Neural cell (in vitro differentiated cells): ENCODE measurements at regions not wholly inside any gene's neighbourhood (a gene's known extent, or its start where the extent isn't known, plus 50 kb on each side); places are given as distances from the start of the nearest gene placed in this dataset.

ENCODE experiments used
- H2AFZ ChIP-seq: fragments of 200-600, 300-800 bp; sonication (generic), shearing (Covaris generic); 2 replicates; pipeline ENCODE4 v1.6.0; 2014; ENCODE audit warnings: low read depth, mild to moderate bottlenecking, antibody characterized with exemption, low read length, moderate library complexity
- H3F3A ChIP-seq: fragments of 200-600 bp; shearing (Covaris generic); 2 replicates; pipeline ENCODE4 v1.6.1; 2016; ENCODE audit warnings: mild to moderate bottlenecking, moderate library complexity, mixed read lengths, antibody characterized with exemption, low read length; ENCODE audit not compliant: insufficient read depth, poor library complexity, severe bottlenecking
- H3K27ac ChIP-seq: fragments of 200-600, 300-800 bp; sonication (generic), shearing (Covaris generic); 2 replicates; pipeline ENCODE4 v1.5.1; 2014; ENCODE audit warnings: mild to moderate bottlenecking, low read length, moderate library complexity
- H3K27me3 ChIP-seq: fragments of 300-800, 200-600 bp; sonication (generic), shearing (Covaris generic); 2 replicates; pipeline ENCODE4 v1.6.0; 2014; ENCODE audit warnings: mild to moderate bottlenecking, low read depth, low read length, moderate library complexity; ENCODE audit not compliant: insufficient read depth
- H3K36me3 ChIP-seq: fragments of 300-800, 200-600 bp; sonication (generic), shearing (Covaris generic); 2 replicates; pipeline ENCODE4 v1.5.1; 2014; ENCODE audit warnings: mild to moderate bottlenecking, antibody characterized with exemption, low read length, moderate library complexity; ENCODE audit not compliant: insufficient read depth
- H3K4me2 ChIP-seq: fragments of 300-800, 200-600 bp; sonication (generic), shearing (Covaris generic); 2 replicates; pipeline ENCODE4 v1.6.0; 2014; ENCODE audit warnings: mild to moderate bottlenecking, low read length
- H3K4me3 ChIP-seq: fragments of 300-800, 200-600 bp; sonication (generic), shearing (Covaris generic); 2 replicates; pipeline ENCODE4 v1.5.1; 2014; ENCODE audit warnings: mild to moderate bottlenecking, low read length, moderate library complexity
- H3K79me2 ChIP-seq: fragments of 200-600 bp; shearing (Covaris generic); replicated peaks from 2 replicates; pipeline ENCODE4 v1.6.0; 2014; ENCODE audit warnings: mild to moderate bottlenecking, low read length, moderate library complexity; ENCODE audit not compliant: insufficient read depth
- H3K9ac ChIP-seq: fragments of 300-800, 200-600 bp; sonication (generic), shearing (Covaris generic); 2 replicates; pipeline ENCODE4 v1.6.1; 2016; ENCODE audit warnings: mild to moderate bottlenecking, low read length, mixed read lengths
- H3K9me2 ChIP-seq: fragments of 200-600 bp; shearing (Covaris generic); 2 replicates; pipeline ENCODE4 v1.6.1; 2016; ENCODE audit warnings: mild to moderate bottlenecking, low read length, mixed read lengths; ENCODE audit not compliant: insufficient read depth
- H3K9me3 ChIP-seq: fragments of 200-600, 300-800 bp; sonication (generic), shearing (Covaris generic); 2 replicates; pipeline ENCODE4 v1.6.1; 2016; ENCODE audit warnings: mild to moderate bottlenecking, mixed run types, low read length, moderate library complexity, mixed read lengths
- H4K20me1 ChIP-seq: fragments of 200-600 bp; shearing (Covaris generic); 2 replicates; pipeline ENCODE4 v1.6.1; 2016; ENCODE audit warnings: mild to moderate bottlenecking, mixed run types; ENCODE audit not compliant: insufficient read depth
- CTCF ChIP-seq: fragments of 450-650 bp; IDR thresholded peaks from 2 replicates; pipeline ENCODE4 v1.5.1; 2014; ENCODE audit warnings: antibody characterized with exemption, mild to moderate bottlenecking, moderate library complexity; ENCODE audit not compliant: poor library complexity, severe bottlenecking
- EP300 ChIP-seq: fragments of 450-650 bp; conservative IDR thresholded peaks from 2 replicates; pipeline ENCODE4 v1.6.1; 2014; ENCODE audit warnings: antibody characterized with exemption, mild to moderate bottlenecking, moderate library complexity; ENCODE audit not compliant: poor library complexity, severe bottlenecking
- EZH2 ChIP-seq: fragments of 200-600, 300-800 bp; shearing (Covaris generic), sonication (generic); IDR thresholded peaks from 2 replicates; pipeline ENCODE4 v1.6.1; 2014; ENCODE audit warnings: antibody characterized with exemption, low read length, borderline replicate concordance, mild to moderate bottlenecking; ENCODE audit not compliant: insufficient read depth, poor library complexity, severe bottlenecking
- MXI1 ChIP-seq: fragments of 450-650 bp; conservative IDR thresholded peaks from 2 replicates; pipeline ENCODE4 v1.6.1; 2014; ENCODE audit warnings: antibody characterized with exemption, mild to moderate bottlenecking; ENCODE audit not compliant: poor library complexity, severe bottlenecking
- POLR2AphosphoS5 ChIP-seq: IDR thresholded peaks from 2 replicates; pipeline ENCODE4 v1.6.1; 2012
- RAD21 ChIP-seq: fragments of 450-650 bp; conservative IDR thresholded peaks from 2 replicates; pipeline ENCODE4 v1.6.1; 2014; ENCODE audit warnings: antibody characterized with exemption, mild to moderate bottlenecking, moderate library complexity
- REST ChIP-seq: IDR thresholded peaks from 2 replicates; pipeline ENCODE4 v1.6.1; 2012; ENCODE audit warnings: borderline replicate concordance
- SMC3 ChIP-seq: fragments of 450-650 bp; conservative IDR thresholded peaks from 2 replicates; pipeline ENCODE4 v1.6.1; 2014; ENCODE audit warnings: antibody characterized with exemption, mild to moderate bottlenecking, moderate library complexity; ENCODE audit not compliant: poor library complexity
- TAF1 ChIP-seq: IDR thresholded peaks from 2 replicates; pipeline ENCODE4 v1.6.1; 2012; ENCODE audit warnings: low read depth

GRCh38 chr4:1511441-1512041, 105.3 kb upstream of the NKX1-1 start:
- H4K20me1 ChIP-seq = no peaks in the 10 kb centered on the region
- no peak overlapping the region for H3K4me2 ChIP-seq
- peaks cover 6% of the 10 kb centered on the region for H3K27me3 ChIP-seq

GRCh38 chr4:1510931-1511330, 104.7 kb upstream of the NKX1-1 start:
- Histone ChIP-seq H3F3A (no peaks in the 10 kb centered on the region), H3K4me2 (no peak overlapping the region), H3K4me3 (no peak overlapping the region)
- TF ChIP-seq CTCF (no peak), POLR2AphosphoS5 (no peak), MXI1 (no peak), TAF1 (no peak), REST (no peak), EZH2 (no peak)

More at GRCh38 chr4:1511441-1512041, 105.3 kb upstream of the NKX1-1 start:
- Histone ChIP-seq H3K27ac (no peak overlapping the region), H3K79me2 (no peaks in the 10 kb centered on the region), H3K4me3 (no peak overlapping the region), H3K9me3 (no peaks in the 10 kb centered on the region), H3K36me3 (no peaks in the 10 kb centered on the region), H2AFZ (no peak overlapping the region), H3K9ac (no peak overlapping the region), H3K9me2 (no peaks in the 10 kb centered on the region), H3F3A (no peaks in the 10 kb centered on the region)
- TF ChIP-seq MXI1 (no peak), CTCF (no peak), EZH2 (no peak), EP300 (no peak), POLR2AphosphoS5 (no peak), REST (no peak), TAF1 (no peak), RAD21 (no peak), SMC3 (no peak)

More at GRCh38 chr4:1510931-1511330, 104.7 kb upstream of the NKX1-1 start:
- Histone ChIP-seq H4K20me1 (no peaks in the 10 kb centered on the region), H3K27me3 (peaks cover 6% of the 10 kb centered on the region), H3K36me3 (no peaks in the 10 kb centered on the region), H3K9ac (no peak overlapping the region), H3K27ac (no peak overlapping the region), H3K9me3 (no peaks in the 10 kb centered on the region), H3K79me2 (no peaks in the 10 kb centered on the region), H2AFZ (no peak overlapping the region), H3K9me2 (no peaks in the 10 kb centered on the region)
